IMR-90 (cell line): ENCODE measurements at regions not wholly inside any gene's neighbourhood (a gene's known extent, or its start where the extent isn't known, plus 50 kb on each side); places are given as distances from the start of the nearest gene placed in this dataset.

Experiments
- ATAC-seq: fragments of 200-7000 bp; cut with Tn5 transposase; 2 replicates; pipeline ENCODE4 v1.9.1; 2020; ENCODE audit warnings: low read depth, mild to moderate bottlenecking, moderate library complexity
- BruUV-seq: library from RNA; stranded (reverse); fragments of 400-500 nt; replicated peaks from 2 replicates; lab custom pipeline; 2021; lab: Mats Ljungman, UMichigan
- CTCF ChIA-PET: fragments of 300-600 bp; formaldehyde crosslinking; extraction: SDS; loops from one replicate; lab custom pipeline; 2021; ENCODE audit warnings: antibody characterized with exemption; lab: Yijun Ruan, JAX
- POLR2A ChIA-PET: fragments of 300-600 bp; sonication (Branson Sonifier 250); formaldehyde crosslinking; loops from one replicate; lab custom pipeline; 2022; ENCODE audit warnings: antibody characterized with exemption; ENCODE audit not compliant: unreplicated experiment; lab: Charles Lee
- DNase-seq: peaks from one replicate; pipeline ENCODE4 v3.0.0; 2013
- H2AFZ ChIP-seq: replicated peaks from 2 replicates; pipeline ENCODE3; 2013; ENCODE audit warnings: low read length, mild to moderate bottlenecking; ENCODE audit not compliant: poor library complexity
- H2AK5ac ChIP-seq: 2 replicates; pipeline ENCODE4 v1.6.1; 2013; ENCODE audit warnings: low read depth, low read length, inconsistent platforms
- H2AK9ac ChIP-seq: replicated peaks from 2 replicates; pipeline ENCODE3; 2013; ENCODE audit warnings: mild to moderate bottlenecking, low read depth, low read length, moderate library complexity; ENCODE audit not compliant: poor library complexity
- H2BK120ac ChIP-seq: 2 replicates; pipeline ENCODE4 v1.6.1; 2013; ENCODE audit warnings: low read depth, low read length, inconsistent platforms
- H2BK15ac ChIP-seq: 3 replicates; pipeline ENCODE4 v1.6.1; 2013; ENCODE audit warnings: low read depth, low read length, inconsistent platforms
- H2BK20ac ChIP-seq: 2 replicates; pipeline ENCODE4 v1.6.1; 2013; ENCODE audit warnings: low read depth, mild to moderate bottlenecking, inconsistent platforms, low read length, moderate library complexity
- H2BK5ac ChIP-seq: 2 replicates; pipeline ENCODE4 v1.6.1; 2013; ENCODE audit warnings: mild to moderate bottlenecking, low read depth, low read length, inconsistent platforms; ENCODE audit not compliant: poor library complexity, severe bottlenecking
- H3K14ac ChIP-seq: replicated peaks from 2 replicates; pipeline ENCODE4 v1.6.1; 2013; ENCODE audit warnings: low read depth, low read length, inconsistent platforms
- H3K18ac ChIP-seq: 2 replicates; pipeline ENCODE4 v1.6.1; 2013; ENCODE audit warnings: low read depth, low read length, control low read depth
- H3K23ac ChIP-seq: 2 replicates; pipeline ENCODE4 v1.6.1; 2013; ENCODE audit warnings: low read depth, low read length, inconsistent platforms
- H3K27ac ChIP-seq: 2 replicates; pipeline ENCODE4 v1.5.1; 2013; ENCODE audit warnings: mild to moderate bottlenecking, control low read depth, low read length; ENCODE audit not compliant: insufficient read depth
- H3K27me3 ChIP-seq: 2 replicates; pipeline ENCODE4 v1.6.1; 2013; ENCODE audit warnings: low read length; ENCODE audit not compliant: control insufficient read depth, insufficient read depth
- H3K36me3 ChIP-seq: 2 replicates; pipeline ENCODE4 v1.6.1; 2013; ENCODE audit warnings: low read length, mixed read lengths; ENCODE audit not compliant: control insufficient read depth, insufficient read depth
- H3K4ac ChIP-seq: 2 replicates; pipeline ENCODE4 v1.6.1; 2013; ENCODE audit warnings: low read depth, low read length, inconsistent platforms
- H3K4me1 ChIP-seq: 2 replicates; pipeline ENCODE4 v1.6.1; 2013; ENCODE audit warnings: low read length, mixed read lengths; ENCODE audit not compliant: control insufficient read depth, insufficient read depth
- H3K4me2 ChIP-seq: 2 replicates; pipeline ENCODE4 v1.6.1; 2013; ENCODE audit warnings: low read depth, mild to moderate bottlenecking, control low read depth, low read length, moderate library complexity
- H3K4me3 ChIP-seq: 2 replicates; pipeline ENCODE4 v1.5.1; 2013; ENCODE audit warnings: low read depth, mild to moderate bottlenecking, control low read depth, low read length, moderate library complexity; ENCODE audit not compliant: insufficient read depth
- H3K56ac ChIP-seq: 2 replicates; pipeline ENCODE4 v1.6.1; 2013; ENCODE audit warnings: low read length, inconsistent platforms; ENCODE audit not compliant: insufficient read depth; ENCODE audit errors: extremely low read depth
- H3K79me1 ChIP-seq, 2 experiments: 2 replicates each; pipeline ENCODE4 v1.6.1; 2013; ENCODE audit warnings: low read length in 2 of 2, inconsistent platforms in 1 of 2, low read depth in 1 of 2
- H3K9ac ChIP-seq: 2 replicates; pipeline ENCODE4 v1.6.1; 2013; ENCODE audit warnings: low read depth, low read length, control low read depth
- H3K9me1 ChIP-seq: 2 replicates; pipeline ENCODE4 v1.6.1; 2013; ENCODE audit warnings: low read length, inconsistent platforms; ENCODE audit not compliant: insufficient read depth
- H3K9me3 ChIP-seq: 2 replicates; pipeline ENCODE4 v1.6.1; 2013; ENCODE audit warnings: low read length; ENCODE audit not compliant: control insufficient read depth, insufficient read depth
- H4K20me1 ChIP-seq: 2 replicates; pipeline ENCODE4 v1.6.1; 2013; ENCODE audit warnings: low read length, inconsistent platforms; ENCODE audit not compliant: insufficient read depth
- H4K5ac ChIP-seq: 2 replicates; pipeline ENCODE4 v1.6.1; 2013; ENCODE audit warnings: mild to moderate bottlenecking, low read depth, low read length, control low read depth
- H4K8ac ChIP-seq, 2 experiments: 2 replicates each; pipeline ENCODE4 v1.6.1; 2013; ENCODE audit warnings: low read depth in 2 of 2, low read length in 2 of 2, control low read depth in 1 of 2, inconsistent platforms in 1 of 2
- H4K91ac ChIP-seq: 2 replicates; pipeline ENCODE4 v1.6.1; 2013; ENCODE audit warnings: low read depth, low read length, inconsistent platforms; ENCODE audit not compliant: insufficient read depth
- BHLHE40 ChIP-seq: fragments of 150-350 bp; IDR thresholded peaks from 2 replicates; pipeline ENCODE4 v1.6.1; 2016; ENCODE audit warnings: mild to moderate bottlenecking, low read depth, low read length
- FOS ChIP-seq: fragments of 150-350 bp; IDR thresholded peaks from 2 replicates; pipeline ENCODE4 v1.6.1; 2016; ENCODE audit warnings: low read depth, low read length
- MAFK ChIP-seq: IDR thresholded peaks from 2 replicates; pipeline ENCODE4 v1.6.1; 2012; ENCODE audit warnings: low read depth, low read length, improper control_type of control experiment
- NFE2L2 ChIP-seq: fragments of 150-350 bp; IDR thresholded peaks from 2 replicates; pipeline ENCODE4 v1.6.1; 2016; ENCODE audit warnings: low read depth, mild to moderate bottlenecking, low read length
- RAD21 ChIP-seq: IDR thresholded peaks from 2 replicates; pipeline ENCODE4 v1.6.1; 2012; ENCODE audit warnings: low read length, improper control_type of control experiment
- RCOR1 ChIP-seq: IDR thresholded peaks from 2 replicates; pipeline ENCODE4 v1.6.1; 2012; ENCODE audit warnings: mild to moderate bottlenecking, low read length, improper control_type of control experiment; ENCODE audit not compliant: insufficient replicate concordance
- SMC3 ChIP-seq: fragments of 150-350 bp; IDR thresholded peaks from 2 replicates; pipeline ENCODE4 v1.6.1; 2016; ENCODE audit warnings: low read depth, mild to moderate bottlenecking, antibody characterized with exemption, low read length, moderate library complexity
- WGBS, 2 experiments: methylation state at CpG; one replicate each; pipeline versions ENCODE4 v1.1.5 to v1.1.7; 2013; ENCODE audit warnings: missing lambda C conversion rate in 2 of 2; ENCODE audit not compliant: insufficient read length in 1 of 2; ENCODE audit errors: extremely low coverage in 2 of 2; 5-methylcytosine and 5-hydroxymethylcytosine counted together
- dilution Hi-C: fragments of 300-500 bp; cut with HindIII; formaldehyde crosslinking; loops from one replicate; pipeline ENCODE4 v1.14.3; 2018; ENCODE audit warnings: low sequenced_read_pairs; ENCODE audit not compliant: unreplicated experiment
- in situ Hi-C: fragments of 300-500 bp; cut with MboI; formaldehyde crosslinking; loops from 3 replicates; pipeline ENCODE4 v1.14.3; 2019; ENCODE audit warnings: low sequenced_read_pairs, inconsistent platforms, mixed read lengths
- intact Hi-C: fragments of 100-400 bp; cut with micrococcal nuclease; formaldehyde crosslinking; loops from 2 replicates; pipeline ENCODE4 v1.10.0; 2022
- TF ChIP-seq, protein P1 (sequence below): fragments of 150-350 bp; IDR thresholded peaks from 2 replicates; pipeline ENCODE4 v1.6.1; 2017; ENCODE audit warnings: mild to moderate bottlenecking, antibody characterized with exemption, low read length, low read depth
- TF ChIP-seq, protein P2 (sequence below): conservative IDR thresholded peaks from 2 replicates; pipeline ENCODE4 v1.5.1; 2012; ENCODE audit warnings: mild to moderate bottlenecking, low read depth, low read length, improper control_type of control experiment
- TF ChIP-seq, protein P3 (sequence below): fragments of 150-350 bp; IDR thresholded peaks from 2 replicates; pipeline ENCODE4 v1.6.1; 2016; ENCODE audit warnings: low read depth, mild to moderate bottlenecking, low read length, moderate library complexity, borderline replicate concordance

DNA sequence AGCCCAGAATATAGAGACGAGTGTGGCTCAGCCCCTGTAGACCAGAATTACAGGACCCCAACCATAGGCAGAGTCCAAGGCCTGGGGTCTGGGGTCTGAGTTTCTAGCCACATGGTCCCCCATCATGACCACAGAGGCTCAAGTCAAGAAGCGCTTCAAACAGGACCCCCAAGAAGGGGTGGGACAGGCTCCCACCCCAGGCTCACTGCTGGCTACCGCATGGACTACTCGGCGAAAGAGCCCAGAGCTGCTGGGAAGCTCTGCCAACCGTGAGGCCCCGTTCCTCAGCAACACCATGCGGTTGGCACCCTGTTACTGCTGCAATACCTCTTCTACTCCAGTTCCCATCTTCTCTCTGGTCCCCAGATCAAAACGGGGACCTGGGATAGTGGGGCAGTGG, 254.8 kb downstream of the TEX29 start:
- TF ChIP-seq MAFK: no peak
- TF ChIP-seq SMC3: no peak
- TF ChIP-seq, protein P1, sequence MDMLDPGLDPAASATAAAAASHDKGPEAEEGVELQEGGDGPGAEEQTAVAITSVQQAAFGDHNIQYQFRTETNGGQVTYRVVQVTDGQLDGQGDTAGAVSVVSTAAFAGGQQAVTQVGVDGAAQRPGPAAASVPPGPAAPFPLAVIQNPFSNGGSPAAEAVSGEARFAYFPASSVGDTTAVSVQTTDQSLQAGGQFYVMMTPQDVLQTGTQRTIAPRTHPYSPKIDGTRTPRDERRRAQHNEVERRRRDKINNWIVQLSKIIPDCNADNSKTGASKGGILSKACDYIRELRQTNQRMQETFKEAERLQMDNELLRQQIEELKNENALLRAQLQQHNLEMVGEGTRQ: no peak
- TF ChIP-seq, protein P2, sequence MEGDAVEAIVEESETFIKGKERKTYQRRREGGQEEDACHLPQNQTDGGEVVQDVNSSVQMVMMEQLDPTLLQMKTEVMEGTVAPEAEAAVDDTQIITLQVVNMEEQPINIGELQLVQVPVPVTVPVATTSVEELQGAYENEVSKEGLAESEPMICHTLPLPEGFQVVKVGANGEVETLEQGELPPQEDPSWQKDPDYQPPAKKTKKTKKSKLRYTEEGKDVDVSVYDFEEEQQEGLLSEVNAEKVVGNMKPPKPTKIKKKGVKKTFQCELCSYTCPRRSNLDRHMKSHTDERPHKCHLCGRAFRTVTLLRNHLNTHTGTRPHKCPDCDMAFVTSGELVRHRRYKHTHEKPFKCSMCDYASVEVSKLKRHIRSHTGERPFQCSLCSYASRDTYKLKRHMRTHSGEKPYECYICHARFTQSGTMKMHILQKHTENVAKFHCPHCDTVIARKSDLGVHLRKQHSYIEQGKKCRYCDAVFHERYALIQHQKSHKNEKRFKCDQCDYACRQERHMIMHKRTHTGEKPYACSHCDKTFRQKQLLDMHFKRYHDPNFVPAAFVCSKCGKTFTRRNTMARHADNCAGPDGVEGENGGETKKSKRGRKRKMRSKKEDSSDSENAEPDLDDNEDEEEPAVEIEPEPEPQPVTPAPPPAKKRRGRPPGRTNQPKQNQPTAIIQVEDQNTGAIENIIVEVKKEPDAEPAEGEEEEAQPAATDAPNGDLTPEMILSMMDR: no peak
- TF ChIP-seq FOS: no peak
- TF ChIP-seq RAD21: no peak
- no peak for TF ChIP-seq BHLHE40
- TF ChIP-seq NFE2L2: no peak
- TF ChIP-seq, protein P3, sequence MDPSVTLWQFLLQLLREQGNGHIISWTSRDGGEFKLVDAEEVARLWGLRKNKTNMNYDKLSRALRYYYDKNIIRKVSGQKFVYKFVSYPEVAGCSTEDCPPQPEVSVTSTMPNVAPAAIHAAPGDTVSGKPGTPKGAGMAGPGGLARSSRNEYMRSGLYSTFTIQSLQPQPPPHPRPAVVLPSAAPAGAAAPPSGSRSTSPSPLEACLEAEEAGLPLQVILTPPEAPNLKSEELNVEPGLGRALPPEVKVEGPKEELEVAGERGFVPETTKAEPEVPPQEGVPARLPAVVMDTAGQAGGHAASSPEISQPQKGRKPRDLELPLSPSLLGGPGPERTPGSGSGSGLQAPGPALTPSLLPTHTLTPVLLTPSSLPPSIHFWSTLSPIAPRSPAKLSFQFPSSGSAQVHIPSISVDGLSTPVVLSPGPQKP: no peak
- no peak for TF ChIP-seq RCOR1
- Histone ChIP-seq H3K9me1 (no peaks in the 10 kb centered on the region), H3K27ac (no peak overlapping the region), H3K23ac (no peak overlapping the region), H3K4me1 (no peaks in the 10 kb centered on the region), H4K5ac (no peak overlapping the region), H2BK20ac (no peak overlapping the region), H4K20me1 (no peaks in the 10 kb centered on the region), H2AK9ac (no peak overlapping the region), H3K9me3 (peaks cover 30% of the 10 kb centered on the region; the same call in 1 of the 2 replicates), H2BK5ac (no peak overlapping the region), H3K36me3 (no peaks in the 10 kb centered on the region), H4K8ac (no peak overlapping the region), H3K4me3 (no peak overlapping the region), H3K14ac (no peak overlapping the region), H3K79me1 (no peaks in the 10 kb centered on the region), H3K4me2 (no peak overlapping the region), H3K9ac (no peak overlapping the region), H2AFZ (no peak overlapping the region), H3K4ac (no peak overlapping the region), H3K18ac (no peak overlapping the region), H2BK120ac (no peak overlapping the region), H2AK5ac (no peak overlapping the region), H3K56ac (no peak overlapping the region), H4K91ac (no peak overlapping the region), H2BK15ac (no peak overlapping the region), H3K27me3 (no peaks in the 10 kb centered on the region)
- no peak for DNase-seq
- BruUV-seq: no TSS peak
- in situ Hi-C loops: no loop called here
- CTCF ChIA-PET: no interaction called here
- no CpG with 5 or more reads among the region's 9 CpGs for WGBS, 2 experiments
- POLR2A ChIA-PET: no interaction called here
- intact Hi-C loops: no loop called here
- no peak for ATAC-seq
- dilution Hi-C loops: no loop called here
